Esophagus muscularis mucosa (tissue), 4 donors: ENCODE measurements at regions not wholly inside any gene's neighbourhood (a gene's known extent, or its start where the extent isn't known, plus 50 kb on each side); places are given as distances from the start of the nearest gene placed in this dataset.

Experiments used
- DNase-seq: peaks from one replicate; pipeline ENCODE4 v3.0.0-alpha.2; 2017; ENCODE audit errors: extremely low spot score
- H3K27ac ChIP-seq, 4 donors: fragments of 200-600 bp; sonication (generic); replicated peaks in 1 of 4; 1 replicate in 3 of 4; 2 replicates in 1 of 4; pipeline ENCODE4 v1.5.1; 2016 to 2019; ENCODE audit warnings: mild to moderate bottlenecking in 1 of 4
- H3K27me3 ChIP-seq, 4 donors: fragments of 200-600 bp; sonication (generic); one replicate each; pipeline versions ENCODE4 v1.5.1 to v1.6.0; 2016 to 2019
- H3K36me3 ChIP-seq, 4 donors: fragments of 200-600 bp; sonication (generic); one replicate each; pipeline ENCODE4 v1.5.1; 2016 to 2019
- H3K4me1 ChIP-seq, 4 donors: fragments of 200-600 bp; sonication (generic); one replicate each; pipeline ENCODE4 v1.5.1; 2016 to 2019
- H3K4me3 ChIP-seq, 4 donors: fragments of 200-600 bp; sonication (generic); 1 replicate in 2 of 4; 2 replicates in 2 of 4; pipeline ENCODE4 v1.5.1; 2016 to 2019; ENCODE audit warnings: mild to moderate bottlenecking in 4 of 4, moderate library complexity in 1 of 4
- H3K9me3 ChIP-seq, 4 donors: fragments of 200-600 bp; sonication (generic); 1 replicate in 3 of 4; 2 replicates in 1 of 4; pipeline ENCODE4 v1.5.1; 2016 to 2019
- CTCF ChIP-seq, 3 experiments: fragments of 200-600 bp in 2 of 3; fragments of 450-650 bp in 1 of 3; sonication (generic) in 2 of 3; IDR thresholded peaks; one replicate each; pipeline ENCODE4 v1.5.1; 2017 to 2019; ENCODE audit warnings: antibody characterized with exemption in 3 of 3, mild to moderate bottlenecking in 2 of 3, moderate library complexity in 1 of 3
- EP300 ChIP-seq: sonication (generic); formaldehyde crosslinking; IDR thresholded peaks from one replicate; pipeline ENCODE4 v1.6.1; 2017; ENCODE audit warnings: antibody characterized with exemption
- POLR2A ChIP-seq: fragments of 450-650 bp; IDR thresholded peaks from one replicate; pipeline ENCODE4 v1.6.1; 2017; ENCODE audit warnings: antibody characterized with exemption, moderate library complexity, mild to moderate bottlenecking, low read depth
- POLR2AphosphoS5 ChIP-seq, 2 donors: sonication (generic); formaldehyde crosslinking; IDR thresholded peaks; one replicate each; pipeline ENCODE4 v1.6.1; 2017; ENCODE audit warnings: antibody characterized with exemption in 2 of 2
- WGBS: methylation state at CpG from one replicate; pipeline ENCODE4 v1.1.5; 2018; 5-methylcytosine and 5-hydroxymethylcytosine counted together
- intact Hi-C: fragments of 100-400 bp; cut with DNase I; formaldehyde crosslinking; loops from one replicate; pipeline ENCODE4 v1.15.1; 2023

GRCh38 chr12:39123580-39124253 is 218.3 kb upstream of the CPNE8 start:
- intact Hi-C loops: no loop called here
- Histone ChIP-seq H3K27ac (no peak overlapping the region), H3K36me3 (no peaks in the 10 kb centered on the region), H3K27me3 (no peaks in the 10 kb centered on the region), H3K4me3 (no peak overlapping the region), H3K9me3 (peaks cover 0 to 7% (median 3%) of the 10 kb centered on the region in 4 donors), H3K4me1 (no peaks in the 10 kb centered on the region)
- DNase-seq: no peak
- 65% methylated on average over 2 of the region's 2 CpGs for WGBS
- TF ChIP-seq POLR2A: no peak
- TF ChIP-seq CTCF (IDR thresholded peaks at IDR 0.05): no peak
- TF ChIP-seq POLR2AphosphoS5 (IDR thresholded peaks at IDR 0.05): no peak
- no peak for TF ChIP-seq EP300

GRCh38 chr12:39122562-39123204 is 217.3 kb upstream of the CPNE8 start:
- H3K36me3 ChIP-seq: no peaks in the 10 kb centered on the region
- WGBS: 92% methylated on average over 6 of the region's 6 CpGs
- no peak overlapping the region for H3K4me3 ChIP-seq
- intact Hi-C loops: no loop called here
- H3K27me3 ChIP-seq: no peaks in the 10 kb centered on the region
- no peak for TF ChIP-seq POLR2AphosphoS5 (IDR thresholded peaks at IDR 0.05)
- TF ChIP-seq POLR2A: no peak
- TF ChIP-seq EP300: no peak
- TF ChIP-seq CTCF (IDR thresholded peaks at IDR 0.05): no peak
- no peaks in the 10 kb centered on the region for H3K4me1 ChIP-seq
- no peak for DNase-seq
- no peak overlapping the region for H3K27ac ChIP-seq
- peaks cover 0 to 7% (median 3%) of the 10 kb centered on the region in 4 donors for H3K9me3 ChIP-seq

- H3K36me3 ChIP-seq: no peaks in the 10 kb centered on the region
- WGBS: 86% methylated on average over 2 of the region's 2 CpGs
- no peak overlapping the region for H3K27ac ChIP-seq
- no peak overlapping the region for H3K4me3 ChIP-seq
- TF ChIP-seq POLR2AphosphoS5 (IDR thresholded peaks at IDR 0.05) (no peak), POLR2A (no peak), CTCF (IDR thresholded peaks at IDR 0.05) (no peak), EP300 (no peak)
- intact Hi-C loops: loop anchor here (10.0 kb wide), 1 partner anchor 692 kb away; no protein-coding TSS in a partner anchor
- H3K9me3 ChIP-seq: peaks cover 0 to 6% (median 0%) of the 10 kb centered on the region in 4 donors
- DNase-seq: no peak
- no peaks in the 10 kb centered on the region for H3K27me3 ChIP-seq
- no peaks in the 10 kb centered on the region for H3K4me1 ChIP-seq
These were observed 211.5 kb upstream of the CPNE8 start for GRCh38 chr12:39116861-39117260.

- no peaks in the 10 kb centered on the region for H3K9me3 ChIP-seq
- H3K27me3 ChIP-seq: no peaks in the 10 kb centered on the region
- H3K36me3 ChIP-seq: no peaks in the 10 kb centered on the region
- no peak overlapping the region for H3K4me3 ChIP-seq
- no peak overlapping the region for H3K27ac ChIP-seq
- TF ChIP-seq POLR2AphosphoS5 (IDR thresholded peaks at IDR 0.05): no peak
- TF ChIP-seq CTCF (IDR thresholded peaks at IDR 0.05): no peak
- TF ChIP-seq EP300: no peak
- no peak for TF ChIP-seq POLR2A
- no peaks in the 10 kb centered on the region for H3K4me1 ChIP-seq
- DNase-seq: no peak
- intact Hi-C loops: loop anchor here (10.0 kb wide), 1 partner anchor 687 kb away; no protein-coding TSS in a partner anchor
- WGBS: 71% methylated on average over 5 of the region's 5 CpGs
These were observed 206.7 kb upstream of the CPNE8 start for GRCh38 chr12:39112064-39112463.
